ENCODE measurements at regions not wholly inside any gene's neighbourhood (a gene's known extent, or its start where the extent isn't known, plus 50 kb on each side); places are given as distances from the start of the nearest gene placed in this dataset.

- TF ChIP-seq POLR2A (IDR thresholded peaks at IDR 0.05; ENCODE audit: control extremely low read depth in 1 of 2, low read depth in 2 of 2, low read length in 2 of 2) (no peak), ATF3 (IDR thresholded peaks at IDR 0.05; ENCODE audit: insufficient read depth, low read depth, low read length) (no peak), SIX5 (IDR thresholded peaks at IDR 0.05; ENCODE audit: low read depth, low read length) (no peak), EP300 (IDR thresholded peaks at IDR 0.05; ENCODE audit: borderline replicate concordance in 1 of 2, low read depth in 2 of 2, low read length in 2 of 2) (no peak), RAD21 (IDR thresholded peaks at IDR 0.05 in 1 of 2, conservative IDR thresholded peaks at IDR 0.05 in 1 of 2; ENCODE audit: low read depth in 2 of 2, low read length in 2 of 2) (no peak), KDM1A (IDR thresholded peaks at IDR 0.05; ENCODE audit: borderline replicate concordance, low read length) (no peak), SP2 (IDR thresholded peaks at IDR 0.05; ENCODE audit: low read length) (no peak), GABPA (IDR thresholded peaks at IDR 0.05; ENCODE audit: borderline replicate concordance, insufficient read depth, low read length) (no peak), SUZ12 (IDR thresholded peaks at IDR 0.05; ENCODE audit: low read length) (no peak), YY1 (IDR thresholded peaks at IDR 0.05; ENCODE audit: low read depth, low read length) (no peak), CTCF (IDR thresholded peaks at IDR 0.05; ENCODE audit: control extremely low read depth in 1 of 3, insufficient read depth in 1 of 3, low read depth in 1 of 3, low read length in 3 of 3) (no peak), NRF1 (IDR thresholded peaks at IDR 0.05; ENCODE audit: low read depth, low read length) (no peak), POLR2AphosphoS5 (IDR thresholded peaks at IDR 0.05; ENCODE audit: low read depth, low read length) (no peak)
These were observed 410.3 kb downstream of the NEBL start for GRCh38 chr10:20486791-20487190.

Data from H1 (cell line).